ENCODE measurements at regions not wholly inside any gene's neighbourhood (a gene's known extent, or its start where the extent isn't known, plus 50 kb on each side); places are given as distances from the start of the nearest gene placed in this dataset.

DNA sequence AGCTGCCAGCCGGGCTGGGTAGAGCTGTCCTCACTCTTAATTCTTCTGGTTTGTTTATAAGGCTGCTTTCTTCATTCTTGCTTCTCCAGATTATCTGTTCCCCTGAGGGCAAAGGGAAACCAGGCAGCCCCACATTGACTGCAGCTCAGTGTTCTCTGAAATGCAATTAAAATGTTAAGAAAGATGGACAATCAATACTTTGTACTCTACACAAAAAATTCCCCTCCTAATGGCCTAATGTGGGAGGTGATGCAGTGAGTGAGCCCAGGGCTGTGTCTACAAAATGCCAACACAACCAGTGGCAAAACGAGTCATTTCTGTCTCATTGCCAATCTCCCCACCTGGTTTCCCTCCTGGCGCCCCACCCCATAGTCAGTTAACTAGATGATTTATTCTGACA lies 541.7 kb upstream of the RAB6C start:
- TF ChIP-seq CTCF (IDR thresholded peaks at IDR 0.05) (no peak), POLR2A (IDR thresholded peaks at IDR 0.05) (no peak)

All from right lobe of liver (tissue), 4 donors.